Pancreas (tissue), 10 donors: ENCODE measurements at regions not wholly inside any gene's neighbourhood (a gene's known extent, or its start where the extent isn't known, plus 50 kb on each side); places are given as distances from the start of the nearest gene placed in this dataset.
"Not testable (repeated sequence)": the region's sequence is repeated elsewhere in the genome, so short reads cannot be mapped to it uniquely, and the experiment has no call there.

Experiments
- ATAC-seq, 4 donors: fragments of 200-7000 bp; cut with Tn5 transposase; one replicate each; pipeline versions ENCODE4 v1.8.0 to v1.9.1; 2020; ENCODE audit warnings: mild to moderate bottlenecking in 4 of 4, moderate library complexity in 4 of 4
- DNase-seq, 6 donors: peaks; one replicate each; pipeline ENCODE4 v3.0.0-alpha.2; 2020
- FAIRE-seq: peaks from 2 replicates; lab custom pipeline; 2012; peaks lifted over from hg19 to GRCh38; lab: Jason Lieb, UNC
- H3K27ac ChIP-seq, 4 donors: fragments of 200-600 bp; sonication (generic); 1 replicate in 3 of 4; 2 replicates in 1 of 4; pipeline versions ENCODE4 v1.5.0 to v1.8.0; 2020
- H3K27me3 ChIP-seq, 4 donors: fragments of 200-600 bp; one replicate each; pipeline ENCODE4 v1.8.0; 2021
- H3K36me3 ChIP-seq, 3 donors: fragments of 200-600 bp; sonication (generic) in 1 of 3; one replicate each; pipeline versions ENCODE4 v1.5.0 to v1.8.0; 2020 to 2021
- H3K4me1 ChIP-seq, 3 donors: fragments of 200-600 bp; one replicate each; pipeline ENCODE4 v1.8.0; 2021
- H3K4me3 ChIP-seq, 4 donors: fragments of 200-600 bp; sonication (generic) in 2 of 4; one replicate each; pipeline versions ENCODE4 v1.5.0 to v1.8.0; 2020 to 2021
- H3K9me3 ChIP-seq, 4 donors: fragments of 200-600 bp; one replicate each; pipeline ENCODE4 v1.8.0; 2021
- CTCF ChIP-seq, 4 donors: fragments of 200-600 bp; sonication (generic) in 3 of 4; IDR thresholded peaks; one replicate each; pipeline versions ENCODE4 v1.5.0 to v1.8.0; 2021; ENCODE audit warnings: antibody characterized with exemption in 4 of 4
- WGBS, 2 donors: extraction: QIAGEN DNeasy Blood & Tissue Kit; methylation state at CpG; one replicate each; pipeline ENCODE4 v1.1.7; 2013; 5-methylcytosine and 5-hydroxymethylcytosine counted together
- intact Hi-C, 3 donors: fragments of 100-400 bp; cut with DNase I; formaldehyde crosslinking; loops; one replicate each; pipeline versions ENCODE4 v1.11.1 to v1.14.2; 2022
- donor health status: healthy with polysubstance abuse.
- donor health status: DM: no; HTN: no; CAD: no; lungs with moderate emphysema.
- donor health status: DM: no; HTN: no; CAD: no.
- donor health status: control.
- donor health status: control.
- donor health status: Bipolar disorder and iron deficiency.
- donor health status: DM: yes; HTN: yes; CAD: no.
- donor health status: DM: no; HTN: no; CAD: no.
- donor health status: DM: no; HTN: no; CAD: no.
- donor health status: DM: yes; HTN: yes; CAD: no.

- no peak for ATAC-seq
- no peak for FAIRE-seq
- Histone ChIP-seq H3K4me3 (no peak overlapping the region), H3K27ac (no peak overlapping the region), H3K9me3 (no peaks in the 10 kb centered on the region), H3K4me1 (no peaks in the 10 kb centered on the region), H3K27me3 (no peaks in the 10 kb centered on the region), H3K36me3 (no peaks in the 10 kb centered on the region)
- no peak for TF ChIP-seq CTCF (IDR thresholded peaks at IDR 0.05)
- WGBS, 2 donors: 61 to 69% methylated on average over 11 of the region's 11 CpGs
- intact Hi-C loops: no loop called here
- no peak for DNase-seq
These were observed 463.2 kb downstream of the TMEM114 start for GRCh38 chr16:8127070-8127469.

- Histone ChIP-seq H3K27ac (no peak overlapping the region), H3K27me3 (no peaks in the 10 kb centered on the region), H3K36me3 (no peaks in the 10 kb centered on the region), H3K9me3 (no peaks in the 10 kb centered on the region), H3K4me1 (no peaks in the 10 kb centered on the region), H3K4me3 (no peak overlapping the region)
- DNase-seq: no peak
- intact Hi-C loops: no loop called here
- 74 to 75% methylated on average over 3 of the region's 3 CpGs for WGBS, 2 donors
- FAIRE-seq: no peak
- no peak for TF ChIP-seq CTCF (IDR thresholded peaks at IDR 0.05)
- ATAC-seq: no peak
These were observed 464.0 kb downstream of the TMEM114 start for GRCh38 chr16:8126313-8126712.

GRCh38 chr16:8120001-8120400 is 470.3 kb downstream of the TMEM114 start:
- intact Hi-C loops: no loop called here
- DNase-seq (no peak), FAIRE-seq (no peak), ATAC-seq (no peak)
- Histone ChIP-seq H3K36me3 (no peaks in the 10 kb centered on the region), H3K4me3 (no peak overlapping the region), H3K27ac (no peak overlapping the region), H3K9me3 (no peaks in the 10 kb centered on the region), H3K27me3 (no peaks in the 10 kb centered on the region), H3K4me1 (no peaks in the 10 kb centered on the region)
- TF ChIP-seq CTCF (IDR thresholded peaks at IDR 0.05): no peak
- 51 to 67% methylated on average over 4 of the region's 4 CpGs for WGBS, 2 donors

- Histone ChIP-seq H3K9me3 (no peaks in the 10 kb centered on the region), H3K4me1 (no peaks in the 10 kb centered on the region), H3K27me3 (no peaks in the 10 kb centered on the region), H3K36me3 (no peaks in the 10 kb centered on the region), H3K27ac (no peak overlapping the region), H3K4me3 (no peak overlapping the region)
- WGBS, 2 donors: 10 to 23% methylated on average over 2 of the region's 2 CpGs
- no peak for TF ChIP-seq CTCF (IDR thresholded peaks at IDR 0.05)
- ATAC-seq (no peak), FAIRE-seq (no peak), DNase-seq (no peak)
- intact Hi-C loops: no loop called here
These were observed 474.5 kb downstream of the TMEM114 start for GRCh38 chr16:8115814-8116213.

GRCh38 chr16:8114941-8115340 is 475.4 kb downstream of the TMEM114 start:
- FAIRE-seq, H3K36me3 ChIP-seq, H3K9me3 ChIP-seq, H3K4me1 ChIP-seq, H3K27me3 ChIP-seq, H3K4me3 ChIP-seq, ATAC-seq, intact Hi-C loops, H3K27ac ChIP-seq: not testable (repeated sequence)
- peak in 2 of 6 donors; percentile 10 to 39 for DNase-seq
- 88 to 95% methylated on average over 31 to 32 of the region's 32 CpGs for WGBS, 2 donors

- Histone ChIP-seq H3K4me3 (no peak overlapping the region), H3K36me3 (no peaks in the 10 kb centered on the region), H3K9me3 (no peaks in the 10 kb centered on the region), H3K27me3 (no peaks in the 10 kb centered on the region), H3K27ac (no peak overlapping the region), H3K4me1 (no peaks in the 10 kb centered on the region)
- ATAC-seq: no peak
- intact Hi-C loops: no loop called here
- no peak for FAIRE-seq
- no peak for TF ChIP-seq CTCF (IDR thresholded peaks at IDR 0.05)
- 75 to 76% methylated on average over 3 of the region's 3 CpGs for WGBS, 2 donors
- no peak for DNase-seq
These were observed 476.5 kb downstream of the TMEM114 start for GRCh38 chr16:8113843-8114242.
